DND-41 (cell line): ENCODE measurements at regions not wholly inside any gene's neighbourhood (a gene's known extent, or its start where the extent isn't known, plus 50 kb on each side); places are given as distances from the start of the nearest gene placed in this dataset.

Experiments
- ATAC-seq: fragments of 200-7000 bp; cut with Tn5 transposase; 3 replicates; pipeline ENCODE4 v1.9.1; 2021; ENCODE audit warnings: low read depth; ENCODE audit not compliant: insufficient read depth
- DNase-seq: peaks from one replicate; pipeline ENCODE4 v3.0.0-alpha.2; 2020
- H2AFZ ChIP-seq: 2 replicates; pipeline ENCODE4 v1.6.0; 2012; ENCODE audit warnings: low read depth, low read length
- H3K27ac ChIP-seq: 2 replicates; pipeline ENCODE4 v1.5.1; 2012; ENCODE audit warnings: low read length, inconsistent platforms
- H3K27me3 ChIP-seq: fragments of 200-600 bp; sonication (generic); 2 replicates; pipeline ENCODE4 v1.6.0; 2012; ENCODE audit warnings: low read length, mild to moderate bottlenecking, inconsistent platforms; ENCODE audit not compliant: insufficient read depth, poor library complexity
- H3K36me3 ChIP-seq: 2 replicates; pipeline ENCODE4 v1.5.1; 2012; ENCODE audit warnings: low read length, inconsistent platforms; ENCODE audit not compliant: insufficient read depth
- H3K4me1 ChIP-seq: 2 replicates; pipeline ENCODE4 v1.5.1; 2012; ENCODE audit warnings: mild to moderate bottlenecking, low read length; ENCODE audit not compliant: insufficient read depth
- H3K4me2 ChIP-seq: 2 replicates; pipeline ENCODE4 v1.6.0; 2012; ENCODE audit warnings: mild to moderate bottlenecking, moderate library complexity, low read length, inconsistent platforms; ENCODE audit not compliant: insufficient read depth
- H3K4me3 ChIP-seq, 2 experiments: fragments of 200-600 bp in 1 of 2; shearing (Covaris generic) in 1 of 2; 2 replicates each; pipeline ENCODE4 v1.5.1; 2012 to 2016; ENCODE audit warnings: inconsistent platforms in 2 of 2, low read length in 2 of 2, mild to moderate bottlenecking in 2 of 2, low read depth in 1 of 2, moderate library complexity in 1 of 2
- H3K79me2 ChIP-seq: 2 replicates; pipeline ENCODE4 v1.6.0; 2012; ENCODE audit warnings: low read length, inconsistent platforms; ENCODE audit not compliant: insufficient read depth
- H3K9ac ChIP-seq: 2 replicates; pipeline ENCODE4 v1.6.0; 2012; ENCODE audit warnings: low read depth, mild to moderate bottlenecking, inconsistent platforms, low read length, moderate library complexity
- H3K9me3 ChIP-seq: 2 replicates; pipeline ENCODE4 v1.5.1; 2012; ENCODE audit warnings: low read length, moderate library complexity, mild to moderate bottlenecking, inconsistent platforms; ENCODE audit not compliant: insufficient read depth, severe bottlenecking
- H4K20me1 ChIP-seq: 2 replicates; pipeline ENCODE4 v1.6.0; 2012; ENCODE audit warnings: low read length; ENCODE audit not compliant: insufficient read depth
- CTCF ChIP-seq: IDR thresholded peaks from 2 replicates; pipeline ENCODE4 v1.5.1; 2012; ENCODE audit warnings: borderline replicate concordance, low read length, moderate library complexity, mild to moderate bottlenecking; ENCODE audit not compliant: poor library complexity, severe bottlenecking; ENCODE audit errors: extremely low read depth
- EZH2 ChIP-seq: IDR thresholded peaks from 3 replicates; pipeline ENCODE4 v1.6.1; 2012; ENCODE audit warnings: borderline replicate concordance, low read depth, mild to moderate bottlenecking, moderate library complexity, low read length, inconsistent platforms; ENCODE audit not compliant: severe bottlenecking

GRCh38 chr19:27671876-27672275 is 1541.1 kb downstream of the UQCRFS1 start:
- Histone ChIP-seq H3K36me3 (no peaks in the 10 kb centered on the region), H3K79me2 (no peaks in the 10 kb centered on the region), H3K4me3 (no peak overlapping the region), H3K27ac (no peak overlapping the region), H3K27me3 (no peaks in the 10 kb centered on the region), H3K4me2 (no peak overlapping the region), H3K9me3 (peaks cover 2% of the 10 kb centered on the region), H3K4me1 (no peaks in the 10 kb centered on the region), H3K9ac (no peak overlapping the region), H2AFZ (no peak overlapping the region), H4K20me1 (no peaks in the 10 kb centered on the region)
- no peak for DNase-seq
- TF ChIP-seq EZH2 = no peak
- no peak for TF ChIP-seq CTCF
- ATAC-seq = no peak

GRCh38 chr19:27660428-27660827 is 1552.5 kb downstream of the UQCRFS1 start:
- Histone ChIP-seq H3K27ac (no peak overlapping the region), H3K9me3 (peaks cover 24% of the 10 kb centered on the region), H2AFZ (no peak overlapping the region)

GRCh38 chr19:27657271-27658051 is 1555.5 kb downstream of the UQCRFS1 start:
- Histone ChIP-seq H3K9me3 (peaks cover 22% of the 10 kb centered on the region), H3K79me2 (no peaks in the 10 kb centered on the region), H3K27me3 (no peaks in the 10 kb centered on the region), H2AFZ (no peak overlapping the region), H3K9ac (no peak overlapping the region), H3K36me3 (no peaks in the 10 kb centered on the region), H3K4me1 (no peaks in the 10 kb centered on the region), H3K4me3 (no peak overlapping the region), H3K27ac (no peak overlapping the region), H3K4me2 (no peak overlapping the region), H4K20me1 (no peaks in the 10 kb centered on the region)
- no peak for ATAC-seq
- DNase-seq = no peak
- TF ChIP-seq EZH2 = no peak
- TF ChIP-seq CTCF = no peak

More at GRCh38 chr19:27660428-27660827, 1552.5 kb downstream of the UQCRFS1 start:
- H3K79me2 ChIP-seq = no peaks in the 10 kb centered on the region
- no peaks in the 10 kb centered on the region for H3K27me3 ChIP-seq
- H3K4me2 ChIP-seq = no peak overlapping the region
- no peaks in the 10 kb centered on the region for H4K20me1 ChIP-seq
- DNase-seq (no peak), ATAC-seq (no peak)
- TF ChIP-seq CTCF = no peak
- TF ChIP-seq EZH2 = no peak
- H3K36me3 ChIP-seq = no peaks in the 10 kb centered on the region
- H3K9ac ChIP-seq = no peak overlapping the region
- no peak overlapping the region for H3K4me3 ChIP-seq
- H3K4me1 ChIP-seq = no peaks in the 10 kb centered on the region
